Breast epithelium (tissue), 3 donors: ENCODE measurements at regions not wholly inside any gene's neighbourhood (a gene's known extent, or its start where the extent isn't known, plus 50 kb on each side); places are given as distances from the start of the nearest gene placed in this dataset.

Experiments
- CTCF ChIP-seq, 3 donors: fragments of 450-650 bp; IDR thresholded peaks; one replicate each; pipeline ENCODE4 v1.5.1; 2016 to 2017; ENCODE audit warnings: antibody characterized with exemption in 3 of 3, mild to moderate bottlenecking in 3 of 3, moderate library complexity in 3 of 3
- POLR2A ChIP-seq: fragments of 450-650 bp; IDR thresholded peaks from one replicate; pipeline ENCODE4 v1.6.1; 2016; ENCODE audit warnings: antibody characterized with exemption, mild to moderate bottlenecking, moderate library complexity

- TF ChIP-seq CTCF (IDR thresholded peaks at IDR 0.05): no peak
- no peak for TF ChIP-seq POLR2A
Measured at GRCh38 chr10:128713874-128714570, 587.8 kb upstream of the MKI67 start.
